HEK293 (cell line): ENCODE measurements at regions not wholly inside any gene's neighbourhood (a gene's known extent, or its start where the extent isn't known, plus 50 kb on each side); places are given as distances from the start of the nearest gene placed in this dataset.

Experiments
- CTCF ChIA-PET: fragments of 350-600 bp; formaldehyde crosslinking; extraction: SDS; loops from one replicate; lab custom pipeline; 2021; ENCODE audit warnings: antibody characterized with exemption; lab: Yijun Ruan, JAX
- POLR2A ChIA-PET: fragments of 300-600 bp; formaldehyde crosslinking; extraction: SDS; loops from one replicate; lab custom pipeline; 2020; ENCODE audit warnings: antibody characterized with exemption, inconsistent platforms; lab: Yijun Ruan, JAX
- H3K27ac ChIP-seq: fragments of 200-500 bp; sonication (Bioruptor generic); 2 replicates; pipeline ENCODE4 v1.5.1; 2014; ENCODE audit warnings: low read depth, low read length, control low read depth, inconsistent platforms; ENCODE audit errors: extremely low read depth
- H3K36me3 ChIP-seq, 2 experiments: fragments of 200-500 bp in 1 of 2; sonication (Bioruptor generic) in 1 of 2; 1 replicate in 1 of 2; 2 replicates in 1 of 2; pipeline ENCODE4 v1.5.1; 2014 to 2017; ENCODE audit warnings: inconsistent platforms in 2 of 2, low read length in 2 of 2; ENCODE audit not compliant: control insufficient read depth in 2 of 2, insufficient read depth in 1 of 2
- H3K4me1 ChIP-seq: fragments of 200-500 bp; sonication (Bioruptor generic); 2 replicates; pipeline ENCODE4 v1.5.1; 2014; ENCODE audit warnings: mild to moderate bottlenecking, low read length, inconsistent platforms; ENCODE audit not compliant: control insufficient read depth, insufficient read depth
- H3K4me3 ChIP-seq: 2 replicates; pipeline ENCODE4 v1.5.1; 2011; ENCODE audit warnings: low read depth, mild to moderate bottlenecking, control low read depth, low read length, moderate library complexity
- H3K9me3 ChIP-seq: fragments of 200-500 bp; sonication (Bioruptor generic); 2 replicates; pipeline ENCODE4 v1.5.1; 2014; ENCODE audit warnings: low read depth, low read length, inconsistent platforms; ENCODE audit not compliant: control insufficient read depth, insufficient read depth
- BCL11A ChIP-seq: fragments of 450-650 bp; formaldehyde crosslinking; IDR thresholded peaks from 2 replicates; pipeline ENCODE4 v1.5.1; 2016; ENCODE audit warnings: low read depth, missing biosample characterization, missing genetic modification characterization
- MYNN ChIP-seq: fragments of 450-650 bp; formaldehyde crosslinking; IDR thresholded peaks from 2 replicates; pipeline ENCODE4 v1.5.1; 2016; ENCODE audit warnings: missing biosample characterization, missing genetic modification characterization, borderline replicate concordance
- PRDM1 ChIP-seq: fragments of 450-650 bp; formaldehyde crosslinking; IDR thresholded peaks from 2 replicates; pipeline ENCODE4; 2016; ENCODE audit warnings: missing biosample characterization, missing genetic modification characterization
- SETDB1 ChIP-seq: IDR thresholded peaks from one replicate; pipeline ENCODE4 v1.6.1; 2017; ENCODE audit warnings: mild to moderate bottlenecking, low read length, moderate library complexity, mixed read lengths; ENCODE audit not compliant: insufficient read length
- ZNF146 ChIP-seq: fragments of 450-650 bp; formaldehyde crosslinking; IDR thresholded peaks from 2 replicates; pipeline ENCODE4 v1.5.1; 2016; ENCODE audit warnings: missing biosample characterization, missing genetic modification characterization
- ZNF2 ChIP-seq: fragments of 450-650 bp; formaldehyde crosslinking; IDR thresholded peaks from 2 replicates; pipeline ENCODE4 v1.5.1; 2016; ENCODE audit warnings: missing biosample characterization, missing genetic modification characterization
- ZNF202 ChIP-seq: fragments of 450-650 bp; formaldehyde crosslinking; IDR thresholded peaks from 2 replicates; pipeline ENCODE4 v1.5.1; 2016; ENCODE audit warnings: missing biosample characterization, missing genetic modification characterization, borderline replicate concordance
- ZNF266 ChIP-seq: fragments of 450-650 bp; formaldehyde crosslinking; IDR thresholded peaks from 2 replicates; pipeline ENCODE4 v1.5.1; 2016; ENCODE audit warnings: missing biosample characterization, missing genetic modification characterization, low read depth
- ZNF514 ChIP-seq: fragments of 450-650 bp; formaldehyde crosslinking; IDR thresholded peaks from 2 replicates; pipeline ENCODE4 v1.5.1; 2016; ENCODE audit warnings: missing biosample characterization, missing genetic modification characterization
- ZNF571 ChIP-seq: fragments of 450-650 bp; formaldehyde crosslinking; IDR thresholded peaks from 2 replicates; pipeline ENCODE4 v1.5.0; 2017; ENCODE audit warnings: missing biosample characterization, missing genetic modification characterization
- ZNF626 ChIP-seq: fragments of 450-650 bp; sonication (Bioruptor Pico); formaldehyde crosslinking; IDR thresholded peaks from 2 replicates; pipeline ENCODE4 v1.5.1; 2018; ENCODE audit warnings: missing biosample characterization, missing genetic modification characterization, inconsistent platforms
- ZNF707 ChIP-seq: fragments of 450-650 bp; formaldehyde crosslinking; IDR thresholded peaks from 2 replicates; pipeline ENCODE4 v1.5.1; 2016; ENCODE audit warnings: missing biosample characterization, missing genetic modification characterization
- ZNF837 ChIP-seq: fragments of 450-650 bp; formaldehyde crosslinking; IDR thresholded peaks from 2 replicates; pipeline ENCODE4 v1.5.1; 2016; ENCODE audit warnings: missing biosample characterization, missing genetic modification characterization
- ZSCAN23 ChIP-seq: fragments of 450-650 bp; formaldehyde crosslinking; IDR thresholded peaks from 2 replicates; pipeline ENCODE4 v1.5.1; 2016; ENCODE audit warnings: missing biosample characterization, missing genetic modification characterization
- TF ChIP-seq, protein P1 (sequence below): fragments of 450-650 bp; formaldehyde crosslinking; IDR thresholded peaks from 2 replicates; pipeline ENCODE4 v1.5.1; 2017; ENCODE audit warnings: missing biosample characterization, missing genetic modification characterization
- TF ChIP-seq, protein P2 (sequence below): fragments of 450-650 bp; formaldehyde crosslinking; IDR thresholded peaks from 2 replicates; pipeline ENCODE4 v1.5.1; 2016; ENCODE audit warnings: missing biosample characterization, missing genetic modification characterization
- TF ChIP-seq, protein P3 (sequence below): fragments of 450-650 bp; formaldehyde crosslinking; IDR thresholded peaks from 2 replicates; pipeline ENCODE4 v1.5.1; 2016; ENCODE audit warnings: missing biosample characterization, missing genetic modification characterization
- TF ChIP-seq, protein P4 (sequence below): fragments of 450-650 bp; formaldehyde crosslinking; IDR thresholded peaks from 2 replicates; pipeline ENCODE4 v1.5.1; 2016; ENCODE audit warnings: missing biosample characterization, missing genetic modification characterization
- TF ChIP-seq, protein P5 (sequence below): fragments of 450-650 bp; formaldehyde crosslinking; IDR thresholded peaks from 2 replicates; pipeline ENCODE4 v1.5.1; 2016; ENCODE audit warnings: missing biosample characterization, missing genetic modification characterization
- TF ChIP-seq, protein P6 (sequence below): fragments of 450-650 bp; formaldehyde crosslinking; IDR thresholded peaks from 2 replicates; pipeline ENCODE4 v1.5.1; 2016; ENCODE audit warnings: missing biosample characterization, missing genetic modification characterization

DNA sequence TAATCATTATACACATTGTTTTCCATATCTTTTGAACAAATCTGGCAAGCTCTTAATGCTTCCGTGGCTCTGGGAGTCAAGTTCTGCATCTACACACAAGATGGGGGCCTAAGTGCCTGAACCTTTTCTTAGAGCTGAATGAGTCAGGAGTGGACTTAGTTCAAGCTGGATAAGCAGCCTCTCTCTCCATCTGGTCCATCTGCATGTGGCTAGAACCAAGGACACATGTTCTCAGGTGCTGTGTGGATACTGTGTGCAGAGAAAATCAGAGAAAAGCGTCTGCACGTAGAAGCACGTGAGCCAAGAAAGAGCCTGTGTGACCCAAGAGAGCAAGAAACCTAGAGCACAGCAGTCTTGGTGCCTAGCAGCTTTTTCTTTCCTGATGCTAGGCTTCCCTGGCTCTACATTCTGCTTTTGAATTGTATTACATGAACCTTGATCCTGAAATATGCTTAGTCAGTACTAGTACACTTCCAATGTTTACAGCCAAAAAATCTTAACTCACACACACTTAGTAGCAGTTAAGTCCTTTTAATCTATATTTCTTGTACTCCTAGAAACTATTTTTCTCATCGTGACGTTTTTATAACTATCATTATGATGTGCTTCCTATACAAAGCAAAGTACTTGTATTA, 1798.9 kb downstream of the MAT2B start (continued):
- TF ChIP-seq, protein P1, sequence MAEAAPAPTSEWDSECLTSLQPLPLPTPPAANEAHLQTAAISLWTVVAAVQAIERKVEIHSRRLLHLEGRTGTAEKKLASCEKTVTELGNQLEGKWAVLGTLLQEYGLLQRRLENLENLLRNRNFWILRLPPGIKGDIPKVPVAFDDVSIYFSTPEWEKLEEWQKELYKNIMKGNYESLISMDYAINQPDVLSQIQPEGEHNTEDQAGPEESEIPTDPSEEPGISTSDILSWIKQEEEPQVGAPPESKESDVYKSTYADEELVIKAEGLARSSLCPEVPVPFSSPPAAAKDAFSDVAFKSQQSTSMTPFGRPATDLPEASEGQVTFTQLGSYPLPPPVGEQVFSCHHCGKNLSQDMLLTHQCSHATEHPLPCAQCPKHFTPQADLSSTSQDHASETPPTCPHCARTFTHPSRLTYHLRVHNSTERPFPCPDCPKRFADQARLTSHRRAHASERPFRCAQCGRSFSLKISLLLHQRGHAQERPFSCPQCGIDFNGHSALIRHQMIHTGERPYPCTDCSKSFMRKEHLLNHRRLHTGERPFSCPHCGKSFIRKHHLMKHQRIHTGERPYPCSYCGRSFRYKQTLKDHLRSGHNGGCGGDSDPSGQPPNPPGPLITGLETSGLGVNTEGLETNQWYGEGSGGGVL (tag by site-specific recombination): no peak
- no peak for TF ChIP-seq ZNF2 (tag by site-specific recombination)
- no peak for TF ChIP-seq ZNF202
- no peak for TF ChIP-seq MYNN
- no peak for TF ChIP-seq ZNF626

DNA sequence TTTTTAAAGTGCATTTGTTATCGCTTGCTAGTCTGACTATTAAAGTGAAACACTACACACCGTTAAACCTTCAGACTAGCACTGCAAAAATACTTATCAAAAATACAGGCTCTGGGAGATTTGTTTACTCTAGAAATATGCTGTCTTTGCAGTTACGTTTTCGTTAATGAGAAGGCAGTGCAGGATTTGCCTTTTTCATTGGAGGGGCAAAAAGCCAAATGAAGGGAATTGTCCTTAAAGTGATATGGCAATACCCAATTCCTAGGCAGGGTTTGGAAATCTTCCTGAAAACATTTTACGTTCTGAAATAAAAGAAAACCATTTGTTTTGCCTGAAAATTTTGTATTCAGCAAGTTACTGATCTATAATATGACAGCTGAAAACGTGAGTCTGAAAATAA, 1800.2 kb downstream of the MAT2B start:
- H3K27ac ChIP-seq: no peak overlapping the region
- H3K4me3 ChIP-seq: no peak overlapping the region
- POLR2A ChIA-PET: no interaction called here
- CTCF ChIA-PET: no interaction called here
- no peaks in the 10 kb centered on the region for H3K36me3 ChIP-seq
- TF ChIP-seq, protein P2, sequence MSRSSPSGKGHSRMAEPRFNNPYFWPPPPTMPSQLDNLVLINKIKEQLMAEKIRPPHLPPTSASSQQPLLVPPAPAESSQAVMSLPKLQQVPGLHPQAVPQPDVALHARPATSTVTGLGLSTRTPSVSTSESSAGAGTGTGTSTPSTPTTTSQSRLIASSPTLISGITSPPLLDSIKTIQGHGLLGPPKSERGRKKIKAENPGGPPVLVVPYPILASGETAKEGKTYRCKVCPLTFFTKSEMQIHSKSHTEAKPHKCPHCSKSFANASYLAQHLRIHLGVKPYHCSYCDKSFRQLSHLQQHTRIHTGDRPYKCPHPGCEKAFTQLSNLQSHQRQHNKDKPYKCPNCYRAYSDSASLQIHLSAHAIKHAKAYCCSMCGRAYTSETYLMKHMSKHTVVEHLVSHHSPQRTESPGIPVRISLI (tag by site-specific recombination): no peak
- TF ChIP-seq ZNF266 (tag by site-specific recombination): no peak
- TF ChIP-seq PRDM1 (tag by site-specific recombination): no peak
- no peak for TF ChIP-seq ZNF707 (tag by site-specific recombination)
- TF ChIP-seq ZNF571 (tag by site-specific recombination): no peak
- no peaks in the 10 kb centered on the region for H3K4me1 ChIP-seq
- no peaks in the 10 kb centered on the region for H3K9me3 ChIP-seq

DNA sequence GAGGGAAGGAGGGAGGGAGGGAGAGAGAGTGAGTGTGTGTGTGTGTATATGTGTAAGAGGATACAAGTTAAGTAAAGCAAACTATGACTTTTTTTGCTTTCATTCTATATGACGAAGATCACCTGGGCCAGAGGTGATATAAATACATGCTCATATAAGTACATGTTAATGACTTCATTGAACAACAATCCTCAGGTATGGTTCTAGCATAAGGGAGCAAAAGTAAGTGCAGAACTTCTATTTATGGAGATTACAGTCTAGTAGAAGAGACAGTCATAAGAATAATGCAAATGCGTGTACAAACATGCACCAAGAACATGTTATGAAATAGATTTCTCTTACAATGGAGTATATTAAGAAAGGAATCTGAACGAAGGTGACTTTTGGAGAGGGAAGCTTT, 1804.0 kb downstream of the MAT2B start:
- Histone ChIP-seq H3K36me3 (no peaks in the 10 kb centered on the region), H3K27ac (no peak overlapping the region), H3K4me3 (no peak overlapping the region), H3K4me1 (no peaks in the 10 kb centered on the region), H3K9me3 (no peaks in the 10 kb centered on the region)
- TF ChIP-seq BCL11A (no peak), ZSCAN23 (no peak), ZNF514 (tag by site-specific recombination) (no peak)
- TF ChIP-seq, protein P3, sequence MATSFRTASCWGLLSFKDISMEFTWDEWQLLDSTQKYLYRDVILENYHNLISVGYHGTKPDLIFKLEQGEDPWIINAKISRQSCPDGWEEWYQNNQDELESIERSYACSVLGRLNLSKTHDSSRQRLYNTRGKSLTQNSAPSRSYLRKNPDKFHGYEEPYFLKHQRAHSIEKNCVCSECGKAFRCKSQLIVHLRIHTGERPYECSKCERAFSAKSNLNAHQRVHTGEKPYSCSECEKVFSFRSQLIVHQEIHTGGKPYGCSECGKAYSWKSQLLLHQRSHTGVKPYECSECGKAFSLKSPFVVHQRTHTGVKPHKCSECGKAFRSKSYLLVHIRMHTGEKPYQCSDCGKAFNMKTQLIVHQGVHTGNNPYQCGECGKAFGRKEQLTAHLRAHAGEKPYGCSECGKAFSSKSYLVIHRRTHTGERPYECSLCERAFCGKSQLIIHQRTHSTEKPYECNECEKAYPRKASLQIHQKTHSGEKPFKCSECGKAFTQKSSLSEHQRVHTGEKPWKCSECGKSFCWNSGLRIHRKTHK (tag by site-specific recombination): no peak
- ChIA-PET POLR2A (no interaction called here), CTCF (no interaction called here)

DNA sequence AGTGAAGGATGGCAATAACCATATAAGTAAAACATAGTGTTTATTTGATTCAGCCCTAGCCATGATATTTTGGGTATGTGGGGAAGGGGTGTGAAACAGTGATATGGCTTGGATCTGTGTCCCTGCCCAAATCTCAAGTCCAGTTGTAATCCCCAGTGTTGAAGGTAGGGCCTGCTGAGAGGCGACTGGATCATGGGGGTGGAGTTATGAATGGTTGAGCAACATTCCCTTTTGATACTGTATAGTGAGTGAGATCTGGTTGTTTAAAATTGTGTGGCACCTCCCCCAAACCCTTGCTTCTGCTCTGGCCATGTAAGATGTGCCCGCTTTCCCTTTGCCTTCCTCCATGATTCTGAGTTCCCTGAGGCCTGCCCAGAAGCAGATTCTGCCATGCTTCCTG, 1804.6 kb downstream of the MAT2B start:
- H3K4me3 ChIP-seq: no peak overlapping the region
- H3K9me3 ChIP-seq: no peaks in the 10 kb centered on the region
- ChIA-PET POLR2A (no interaction called here), CTCF (no interaction called here)
- no peaks in the 10 kb centered on the region for H3K4me1 ChIP-seq
- no peak overlapping the region for H3K27ac ChIP-seq
- no peaks in the 10 kb centered on the region for H3K36me3 ChIP-seq
- TF ChIP-seq ZNF146 (tag by site-specific recombination): no peak
- TF ChIP-seq, protein P4, sequence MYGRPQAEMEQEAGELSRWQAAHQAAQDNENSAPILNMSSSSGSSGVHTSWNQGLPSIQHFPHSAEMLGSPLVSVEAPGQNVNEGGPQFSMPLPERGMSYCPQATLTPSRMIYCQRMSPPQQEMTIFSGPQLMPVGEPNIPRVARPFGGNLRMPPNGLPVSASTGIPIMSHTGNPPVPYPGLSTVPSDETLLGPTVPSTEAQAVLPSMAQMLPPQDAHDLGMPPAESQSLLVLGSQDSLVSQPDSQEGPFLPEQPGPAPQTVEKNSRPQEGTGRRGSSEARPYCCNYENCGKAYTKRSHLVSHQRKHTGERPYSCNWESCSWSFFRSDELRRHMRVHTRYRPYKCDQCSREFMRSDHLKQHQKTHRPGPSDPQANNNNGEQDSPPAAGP (tag by site-specific recombination): no peak
- TF ChIP-seq, protein P5, sequence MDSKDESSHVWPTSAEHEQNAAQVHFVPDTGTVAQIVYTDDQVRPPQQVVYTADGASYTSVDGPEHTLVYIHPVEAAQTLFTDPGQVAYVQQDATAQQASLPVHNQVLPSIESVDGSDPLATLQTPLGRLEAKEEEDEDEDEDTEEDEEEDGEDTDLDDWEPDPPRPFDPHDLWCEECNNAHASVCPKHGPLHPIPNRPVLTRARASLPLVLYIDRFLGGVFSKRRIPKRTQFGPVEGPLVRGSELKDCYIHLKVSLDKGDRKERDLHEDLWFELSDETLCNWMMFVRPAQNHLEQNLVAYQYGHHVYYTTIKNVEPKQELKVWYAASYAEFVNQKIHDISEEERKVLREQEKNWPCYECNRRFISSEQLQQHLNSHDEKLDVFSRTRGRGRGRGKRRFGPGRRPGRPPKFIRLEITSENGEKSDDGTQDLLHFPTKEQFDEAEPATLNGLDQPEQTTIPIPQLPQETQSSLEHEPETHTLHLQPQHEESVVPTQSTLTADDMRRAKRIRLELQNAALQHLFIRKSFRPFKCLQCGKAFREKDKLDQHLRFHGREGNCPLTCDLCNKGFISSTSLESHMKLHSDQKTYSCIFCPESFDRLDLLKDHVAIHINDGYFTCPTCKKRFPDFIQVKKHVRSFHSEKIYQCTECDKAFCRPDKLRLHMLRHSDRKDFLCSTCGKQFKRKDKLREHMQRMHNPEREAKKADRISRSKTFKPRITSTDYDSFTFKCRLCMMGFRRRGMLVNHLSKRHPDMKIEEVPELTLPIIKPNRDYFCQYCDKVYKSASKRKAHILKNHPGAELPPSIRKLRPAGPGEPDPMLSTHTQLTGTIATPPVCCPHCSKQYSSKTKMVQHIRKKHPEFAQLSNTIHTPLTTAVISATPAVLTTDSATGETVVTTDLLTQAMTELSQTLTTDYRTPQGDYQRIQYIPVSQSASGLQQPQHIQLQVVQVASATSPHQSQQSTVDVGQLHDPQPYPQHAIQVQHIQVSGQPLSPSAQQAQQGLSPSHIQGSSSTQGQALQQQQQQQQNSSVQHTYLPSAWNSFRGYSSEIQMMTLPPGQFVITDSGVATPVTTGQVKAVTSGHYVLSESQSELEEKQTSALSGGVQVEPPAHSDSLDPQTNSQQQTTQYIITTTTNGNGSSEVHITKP (tag by site-specific recombination): no peak
- TF ChIP-seq, protein P6, sequence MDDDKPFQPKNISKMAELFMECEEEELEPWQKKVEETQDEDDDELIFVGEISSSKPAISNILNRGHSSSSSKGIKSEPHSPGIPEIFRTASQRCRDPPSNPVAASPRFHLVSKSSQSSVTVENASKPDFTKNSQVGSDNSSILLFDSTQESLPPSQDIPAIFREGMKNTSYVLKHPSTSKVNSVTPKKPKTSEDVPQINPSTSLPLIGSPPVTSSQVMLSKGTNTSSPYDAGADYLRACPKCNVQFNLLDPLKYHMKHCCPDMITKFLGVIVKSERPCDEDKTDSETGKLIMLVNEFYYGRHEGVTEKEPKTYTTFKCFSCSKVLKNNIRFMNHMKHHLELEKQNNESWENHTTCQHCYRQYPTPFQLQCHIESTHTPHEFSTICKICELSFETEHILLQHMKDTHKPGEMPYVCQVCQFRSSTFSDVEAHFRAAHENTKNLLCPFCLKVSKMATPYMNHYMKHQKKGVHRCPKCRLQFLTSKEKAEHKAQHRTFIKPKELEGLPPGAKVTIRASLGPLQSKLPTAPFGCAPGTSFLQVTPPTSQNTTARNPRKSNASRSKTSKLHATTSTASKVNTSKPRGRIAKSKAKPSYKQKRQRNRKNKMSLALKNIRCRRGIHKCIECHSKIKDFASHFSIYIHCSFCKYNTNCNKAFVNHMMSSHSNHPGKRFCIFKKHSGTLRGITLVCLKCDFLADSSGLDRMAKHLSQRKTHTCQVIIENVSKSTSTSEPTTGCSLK: no peak
- no peak for TF ChIP-seq SETDB1
- no peak for TF ChIP-seq ZNF837 (tag by site-specific recombination)
